Renal cortex interstitium (tissue), 11 donors: ENCODE measurements at regions not wholly inside any gene's neighbourhood (a gene's known extent, or its start where the extent isn't known, plus 50 kb on each side); places are given as distances from the start of the nearest gene placed in this dataset.

Source experiments
- DNase-seq, 11 donors: peaks; one replicate each; pipeline ENCODE4 v3.0.0-alpha.2; 2013; ENCODE audit warnings: low read depth in 9 of 11, low spot score in 4 of 11; ENCODE audit errors: extremely low read depth in 1 of 11

DNA sequence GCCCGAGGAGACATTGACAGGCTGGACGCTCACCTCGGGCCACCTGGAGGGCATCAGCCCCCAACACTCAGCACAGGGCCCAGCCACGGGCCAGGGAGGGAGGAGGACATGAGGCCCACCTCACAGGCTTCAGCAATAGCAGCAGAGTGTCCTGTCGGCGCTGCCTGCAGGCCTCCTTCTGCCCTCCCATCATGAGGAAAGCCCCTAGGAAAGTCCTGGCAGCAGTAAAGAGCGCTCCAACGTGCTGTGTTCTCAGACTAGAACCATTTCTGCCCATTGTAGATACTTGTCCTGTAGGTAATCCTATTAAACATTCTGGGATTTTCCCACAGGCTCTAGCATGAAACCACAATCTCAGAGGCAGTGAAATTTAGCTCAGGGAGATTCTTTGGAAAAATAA, 62.0 kb upstream of the GALNT2 start:
- DNase-seq: no peak

DNA sequence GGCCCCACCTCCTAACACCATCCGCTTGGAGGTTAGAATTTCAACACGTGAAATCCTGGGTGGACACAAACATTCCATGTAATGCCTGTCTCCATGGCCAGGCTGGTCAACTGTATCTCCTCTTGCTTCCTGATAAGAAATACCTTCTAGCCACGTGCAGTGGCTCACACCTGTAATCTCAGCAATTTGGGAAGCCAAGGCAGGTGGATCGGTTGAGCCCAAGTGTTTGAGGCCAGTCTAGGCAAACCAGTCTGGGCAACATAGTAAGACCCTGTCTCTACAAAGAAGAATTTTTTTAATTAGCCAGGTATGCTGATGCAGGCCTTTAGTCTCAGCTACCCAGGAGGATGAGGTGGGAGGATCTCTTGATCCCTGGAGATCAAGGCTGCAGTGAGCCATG, 58.3 kb upstream of the GALNT2 start:
- DNase-seq: no peak

DNA sequence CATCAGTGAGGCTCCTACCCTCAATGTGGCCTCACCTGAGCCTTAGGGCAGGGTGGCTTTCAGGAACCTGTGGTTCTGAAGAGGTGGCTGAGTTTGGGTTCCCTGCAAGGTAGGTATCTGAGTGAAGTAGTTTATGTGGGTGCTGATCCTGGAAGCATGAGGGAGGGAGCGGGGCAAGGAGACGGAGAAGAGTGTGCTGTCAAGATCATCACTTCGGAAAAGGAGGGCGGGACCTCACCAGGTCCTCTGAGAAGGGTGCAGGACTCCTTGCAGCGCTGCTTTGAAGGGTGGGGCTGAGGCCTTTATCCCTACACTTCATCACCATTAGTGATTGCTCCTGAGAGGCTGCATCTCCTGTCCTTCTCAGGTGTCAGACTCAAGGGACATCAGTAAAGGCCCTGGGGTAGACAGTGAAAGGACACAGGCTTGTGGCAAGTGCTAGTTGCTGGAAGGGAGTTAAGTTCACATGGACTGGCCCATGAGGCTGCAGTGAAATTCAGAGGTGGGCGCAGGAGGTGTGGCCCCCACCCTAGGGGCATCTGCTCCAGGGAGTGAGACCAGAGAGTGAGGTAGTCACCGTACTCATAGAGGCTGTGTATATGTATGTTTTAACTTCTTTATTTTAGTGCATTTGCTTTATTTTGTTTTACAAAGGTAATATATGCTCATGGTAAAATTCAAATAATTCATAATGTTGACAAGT, 57.3 kb upstream of the GALNT2 start:
- no peak for DNase-seq

DNA sequence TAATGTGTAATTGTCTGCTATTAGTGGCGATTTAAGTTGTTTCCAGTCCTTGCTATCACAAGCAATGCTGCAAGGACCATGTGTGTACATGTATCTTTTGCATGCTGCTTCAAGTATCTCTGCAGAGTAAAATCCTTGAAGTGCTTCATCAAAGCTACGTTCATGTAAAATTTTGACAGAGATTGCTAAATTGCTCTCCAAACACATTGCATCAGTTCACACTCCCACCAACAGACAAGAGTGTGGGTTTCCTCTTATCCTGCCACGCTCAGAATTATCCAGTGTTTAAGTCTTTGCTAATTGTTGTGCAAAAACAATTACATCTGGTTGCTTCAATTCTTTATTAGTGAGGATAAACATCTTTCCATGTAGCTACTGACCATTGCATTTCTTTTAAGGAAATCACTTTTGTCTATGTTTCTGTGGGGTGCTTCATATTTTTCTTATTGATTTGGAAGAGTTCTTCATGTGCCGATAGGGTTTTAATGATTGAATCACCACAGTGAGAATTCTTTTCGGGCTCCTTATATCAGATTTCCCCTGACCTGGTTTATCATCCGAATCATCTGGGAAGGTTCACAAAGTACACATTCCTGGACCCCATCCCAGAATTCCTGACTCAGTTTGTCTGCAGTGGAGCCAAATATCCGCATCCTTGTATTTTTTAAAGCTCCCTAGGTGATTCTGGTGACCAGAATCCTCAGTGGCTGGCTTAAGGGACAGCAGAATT, 56.3 kb upstream of the GALNT2 start:
- no peak for DNase-seq

DNA sequence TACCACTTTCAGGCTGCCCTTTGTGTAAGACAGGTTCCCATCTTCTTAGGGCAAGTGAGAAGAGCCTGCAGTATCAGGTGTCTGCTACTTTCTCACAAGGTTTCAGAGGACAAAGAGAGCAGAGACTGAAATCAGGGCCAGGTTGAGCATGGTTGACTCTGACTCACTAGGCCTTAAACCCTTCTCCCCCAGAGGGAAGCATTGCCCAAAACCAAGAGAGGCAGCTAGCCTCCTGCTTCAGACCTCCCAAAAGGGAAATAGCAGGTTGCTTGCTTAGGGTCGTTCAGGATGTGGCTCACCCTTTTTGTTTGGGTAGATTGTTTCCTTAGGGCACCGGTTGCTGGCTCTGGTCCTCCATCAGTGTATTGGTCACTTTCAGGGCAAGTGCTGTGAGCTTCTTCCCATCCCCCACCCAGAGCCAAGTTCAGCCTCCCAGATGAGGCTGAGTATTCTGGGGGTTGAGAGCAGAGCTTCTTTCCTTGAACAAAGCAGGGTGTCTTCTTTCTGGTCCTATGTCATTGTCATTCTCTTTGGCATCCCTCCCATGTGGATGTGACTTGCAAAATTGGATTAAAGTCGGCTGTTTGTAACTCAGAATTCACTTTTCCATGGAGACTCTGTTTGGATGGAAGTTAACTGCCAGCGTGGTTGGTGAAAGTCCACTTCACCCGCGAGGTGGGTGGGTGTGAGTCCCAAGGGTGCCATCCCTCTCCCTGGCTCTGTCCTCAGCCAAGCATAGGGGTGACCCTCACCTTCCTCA, 55.5 kb upstream of the GALNT2 start:
- peak in 1 of 11 donors; percentile 5 for DNase-seq

DNA sequence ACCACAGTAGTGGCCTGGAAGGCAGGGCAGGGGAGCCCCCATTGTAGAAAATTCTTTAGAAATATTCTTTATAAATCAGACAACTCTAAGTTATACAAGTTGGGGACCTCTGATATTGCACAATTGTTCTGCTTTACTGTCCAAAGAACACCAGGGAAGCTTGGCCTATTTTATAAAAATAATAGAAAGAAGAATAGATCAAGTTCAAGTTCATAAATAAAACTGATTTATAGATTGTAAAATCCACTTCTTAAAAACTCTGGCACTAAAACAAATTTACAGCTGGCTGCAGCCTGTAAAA, 55.0 kb upstream of the GALNT2 start:
- DNase-seq: peak in 2 of 11 donors; percentile 16 to 17

DNA sequence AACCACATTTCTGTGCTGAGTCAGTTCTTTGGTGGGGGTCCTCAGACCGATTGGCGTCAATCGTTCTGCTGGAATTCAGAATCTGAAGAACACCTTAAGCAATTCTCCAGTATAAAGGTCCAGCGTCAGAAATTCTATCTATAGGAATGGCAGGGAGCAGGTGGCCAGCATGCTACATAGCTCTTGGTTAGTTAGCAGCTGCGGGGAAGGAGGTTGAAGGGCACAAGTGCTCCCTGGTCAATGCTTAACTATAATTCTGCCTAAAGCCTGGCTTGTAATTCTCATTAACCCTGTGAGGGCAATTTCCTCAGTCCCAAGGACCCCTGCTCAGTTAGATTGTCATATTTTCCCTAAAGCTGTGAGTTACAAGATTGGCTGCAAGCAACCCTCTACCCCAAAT, 54.3 kb upstream of the GALNT2 start:
- DNase-seq: peak in 1 of 11 donors; percentile 21

DNA sequence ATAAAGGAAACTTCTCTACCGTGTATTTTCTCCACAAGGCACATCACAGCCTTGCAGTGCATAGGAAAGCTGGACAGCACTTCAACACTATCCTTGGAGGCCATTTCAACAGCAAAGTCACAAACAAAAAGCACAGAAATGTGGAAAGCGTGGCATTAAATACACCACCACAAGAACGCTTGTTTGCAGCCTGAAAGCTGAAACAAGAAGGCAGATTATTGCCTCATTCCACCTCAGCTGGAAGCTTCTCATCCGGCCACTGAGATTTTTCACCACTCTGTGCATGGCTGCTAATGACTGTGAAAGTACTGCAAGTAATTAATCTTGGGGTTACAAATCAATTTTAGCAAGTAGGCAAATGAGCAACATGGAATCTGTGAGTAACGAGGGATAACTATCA, 50.9 kb upstream of the GALNT2 start:
- DNase-seq: no peak
